Activated T-helper 1 cell treated with anti-CD3 and anti-CD28 coated beads, Interleukin-12 subunit alpha, Interleukin-12 subunit beta, Interleukin-2, Interleukin-4 antibody, amounts not matched to agents 30 ng/mL and 10 ng/mL and 1 ng/mL, durations not matched to agents 14 hours and 24 hours and 36 hours (primary cell): ENCODE measurements at regions not wholly inside any gene's neighbourhood (a gene's known extent, or its start where the extent isn't known, plus 50 kb on each side); places are given as distances from the start of the nearest gene placed in this dataset.

ENCODE experiments used
- DNase-seq: peaks from one replicate; pipeline ENCODE4 v3.0.0; 2021; ENCODE audit warnings: low spot score
- H3K27ac Mint-ChIP-seq: one replicate; pipeline ENCODE4 v1.8.0; 2021; ENCODE audit warnings: mild to moderate bottlenecking, mixed read lengths
- H3K27me3 Mint-ChIP-seq: one replicate; pipeline ENCODE4 v1.8.0; 2022; ENCODE audit warnings: mild to moderate bottlenecking, moderate library complexity, mixed read lengths; ENCODE audit not compliant: insufficient read depth
- H3K36me3 Mint-ChIP-seq: one replicate; pipeline ENCODE4 v1.8.0; 2021; ENCODE audit warnings: low read depth, mixed read lengths
- H3K4me1 Mint-ChIP-seq: one replicate; pipeline ENCODE4 v1.8.0; 2021; ENCODE audit warnings: low read depth, mixed read lengths
- H3K4me3 Mint-ChIP-seq: one replicate; pipeline ENCODE4 v1.8.0; 2021; ENCODE audit warnings: mild to moderate bottlenecking, moderate library complexity, mixed read lengths
- H3K9me3 Mint-ChIP-seq: one replicate; pipeline ENCODE4 v1.8.0; 2021; ENCODE audit warnings: mixed read lengths
- intact Hi-C: fragments of 100-400 bp; cut with micrococcal nuclease; formaldehyde crosslinking; loops from one replicate; pipeline ENCODE4 v1.15.1; 2024

DNA sequence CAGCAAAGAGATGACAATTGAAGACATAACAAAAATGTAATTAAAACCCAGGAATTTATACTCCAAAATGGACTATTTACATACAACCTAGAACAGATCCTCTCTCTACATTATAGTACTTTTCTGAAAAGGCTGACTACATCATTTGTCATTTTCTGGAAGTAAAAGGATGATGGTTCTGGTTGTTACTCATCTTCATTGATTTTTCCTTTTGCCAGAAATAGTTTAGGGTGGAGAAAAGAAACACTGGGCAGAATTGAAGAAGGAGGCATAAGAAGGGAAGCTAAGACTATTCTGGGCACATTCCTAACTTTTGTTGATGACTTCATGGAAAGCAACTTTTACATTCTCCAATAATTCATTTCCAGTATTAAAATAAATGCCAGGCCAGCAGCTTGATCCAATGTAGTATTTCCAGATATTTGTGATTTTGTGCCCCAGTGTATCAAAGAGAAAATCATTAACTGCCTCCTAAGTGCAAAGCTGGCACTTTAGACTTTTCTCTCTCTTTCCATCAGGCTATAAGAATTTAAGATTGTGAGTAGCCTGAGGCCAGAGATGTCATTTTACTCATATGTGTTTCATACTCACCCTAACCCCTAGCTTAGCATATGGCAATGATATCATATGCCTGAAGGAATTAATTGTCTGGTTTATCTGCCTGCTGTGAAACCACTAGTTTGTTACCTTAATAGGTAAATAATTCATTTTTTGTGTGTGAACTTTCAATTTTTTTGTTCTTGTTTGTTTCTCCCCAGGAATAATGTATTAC lies 369.5 kb upstream of the LYPLAL1 start:
- DNase-seq = no peak
- Mint-ChIP-seq H3K4me3 (no peak overlapping the region), H3K36me3 (no peaks in the 10 kb centered on the region), H3K27me3 (no peaks in the 10 kb centered on the region), H3K4me1 (no peaks in the 10 kb centered on the region), H3K9me3 (no peaks in the 10 kb centered on the region), H3K27ac (no peak overlapping the region)
- intact Hi-C loops = no loop called here

DNA sequence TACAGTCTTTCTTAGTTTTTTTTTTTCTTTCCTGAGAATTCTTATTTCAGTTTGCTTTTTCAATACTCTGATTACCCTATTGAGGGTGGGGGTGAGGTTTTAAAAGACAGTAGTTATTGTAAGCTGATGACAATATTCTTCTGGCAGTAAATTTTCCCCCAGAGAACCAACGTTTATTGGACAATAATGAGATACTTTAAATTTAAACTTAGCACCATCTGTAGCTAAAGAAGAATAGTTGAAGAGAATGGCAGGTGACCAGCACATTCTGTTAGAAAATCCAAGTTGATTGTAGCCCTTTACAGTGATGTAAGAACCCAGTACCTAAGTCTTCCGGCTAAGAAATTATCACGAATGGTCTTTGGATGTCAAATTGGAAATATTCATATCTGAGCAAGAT lies 364.6 kb upstream of the LYPLAL1 start:
- Mint-ChIP-seq H3K27me3 (no peaks in the 10 kb centered on the region), H3K4me3 (no peak overlapping the region), H3K4me1 (no peaks in the 10 kb centered on the region), H3K9me3 (no peaks in the 10 kb centered on the region), H3K27ac (no peak overlapping the region), H3K36me3 (no peaks in the 10 kb centered on the region)
- no peak for DNase-seq
- intact Hi-C loops = no loop called here

DNA sequence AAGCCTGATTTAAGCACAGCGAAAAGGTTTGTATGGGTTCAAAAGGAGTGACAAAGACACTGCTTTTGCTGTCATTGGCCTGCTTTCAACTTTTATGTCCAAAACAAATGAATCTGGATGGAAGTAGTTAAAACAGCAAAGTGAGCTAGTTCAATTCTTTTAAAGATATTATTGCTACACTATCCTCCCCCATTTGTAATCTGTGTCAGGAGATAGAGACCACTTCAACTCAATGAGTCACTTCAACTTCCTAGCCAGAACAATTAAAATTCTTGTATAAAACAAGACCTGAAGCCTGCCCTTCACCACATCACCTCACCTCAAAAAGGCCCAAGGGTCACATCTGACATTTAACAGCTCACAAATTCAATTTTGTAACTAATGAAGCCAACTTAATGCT lies 364.1 kb upstream of the LYPLAL1 start:
- H3K9me3 Mint-ChIP-seq = no peaks in the 10 kb centered on the region
- H3K36me3 Mint-ChIP-seq = no peaks in the 10 kb centered on the region
- no peak overlapping the region for H3K4me3 Mint-ChIP-seq
- no peak for DNase-seq
- H3K27ac Mint-ChIP-seq = no peak overlapping the region
- no peaks in the 10 kb centered on the region for H3K27me3 Mint-ChIP-seq
- H3K4me1 Mint-ChIP-seq = no peaks in the 10 kb centered on the region
- intact Hi-C loops = no loop called here

DNA sequence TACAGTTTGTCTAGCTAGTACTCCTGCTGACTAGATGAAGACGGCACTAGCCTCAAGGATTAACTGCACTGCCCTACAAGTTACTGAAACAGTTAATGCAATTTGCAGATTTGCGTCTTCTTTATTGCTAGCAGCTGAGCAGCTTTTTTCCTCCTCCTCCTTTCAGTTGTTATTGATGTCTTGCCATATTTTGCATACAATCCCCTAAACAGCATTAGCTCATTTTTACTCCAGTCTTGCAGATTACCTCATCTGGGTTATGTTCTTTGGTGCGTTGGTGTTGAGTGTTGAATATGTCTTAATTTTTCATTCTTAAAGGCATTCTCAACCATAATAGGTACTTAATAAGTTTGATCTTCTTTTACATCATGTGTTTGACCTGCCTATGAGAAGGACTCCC lies 363.4 kb upstream of the LYPLAL1 start:
- no peak for DNase-seq
- Mint-ChIP-seq H3K4me1 (no peaks in the 10 kb centered on the region), H3K4me3 (no peak overlapping the region), H3K27me3 (no peaks in the 10 kb centered on the region), H3K36me3 (no peaks in the 10 kb centered on the region), H3K9me3 (no peaks in the 10 kb centered on the region), H3K27ac (no peak overlapping the region)
- intact Hi-C loops = no loop called here

DNA sequence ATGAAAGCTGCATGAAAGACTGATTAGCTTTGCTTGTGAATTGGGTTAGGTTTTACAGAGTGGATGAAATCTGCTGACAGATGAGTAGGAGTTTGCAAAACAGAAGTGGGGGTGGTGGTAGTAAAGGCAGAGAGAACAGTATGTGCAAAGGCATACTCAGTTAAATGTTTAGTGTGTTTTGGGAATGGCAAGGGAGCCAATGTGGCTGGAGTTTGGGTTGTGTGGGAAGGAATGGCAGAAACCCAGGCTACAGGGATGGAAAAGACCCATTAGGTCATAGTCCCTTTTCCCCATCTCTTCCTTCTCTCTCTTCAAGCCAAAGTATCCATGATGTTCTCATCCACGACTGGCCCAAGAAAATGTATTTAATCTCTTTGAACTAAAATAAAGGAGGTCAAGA lies 362.2 kb upstream of the LYPLAL1 start:
- Mint-ChIP-seq H3K27ac (no peak overlapping the region), H3K4me3 (no peak overlapping the region), H3K9me3 (no peaks in the 10 kb centered on the region), H3K27me3 (no peaks in the 10 kb centered on the region), H3K4me1 (no peaks in the 10 kb centered on the region), H3K36me3 (no peaks in the 10 kb centered on the region)
- intact Hi-C loops = no loop called here
- no peak for DNase-seq

DNA sequence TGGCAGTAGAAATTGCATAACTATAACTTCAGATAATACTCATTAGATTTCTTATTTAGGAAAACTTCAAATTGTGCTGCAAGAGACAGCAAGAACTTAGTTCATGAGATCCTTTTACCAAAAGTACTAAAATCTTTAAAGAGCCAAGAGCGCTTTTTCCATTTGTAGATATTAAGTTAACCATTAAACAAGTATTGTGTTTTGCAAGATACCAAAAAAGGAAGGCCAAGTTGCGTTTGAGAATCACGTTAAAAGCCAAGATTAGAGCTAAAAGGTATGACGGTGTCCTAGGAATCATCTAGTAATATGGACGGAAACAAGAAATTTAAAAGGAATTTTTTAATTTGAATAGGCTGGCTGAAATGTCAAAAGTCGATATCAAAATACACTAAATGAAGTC lies 361.3 kb upstream of the LYPLAL1 start:
- H3K36me3 Mint-ChIP-seq = no peaks in the 10 kb centered on the region

DNA sequence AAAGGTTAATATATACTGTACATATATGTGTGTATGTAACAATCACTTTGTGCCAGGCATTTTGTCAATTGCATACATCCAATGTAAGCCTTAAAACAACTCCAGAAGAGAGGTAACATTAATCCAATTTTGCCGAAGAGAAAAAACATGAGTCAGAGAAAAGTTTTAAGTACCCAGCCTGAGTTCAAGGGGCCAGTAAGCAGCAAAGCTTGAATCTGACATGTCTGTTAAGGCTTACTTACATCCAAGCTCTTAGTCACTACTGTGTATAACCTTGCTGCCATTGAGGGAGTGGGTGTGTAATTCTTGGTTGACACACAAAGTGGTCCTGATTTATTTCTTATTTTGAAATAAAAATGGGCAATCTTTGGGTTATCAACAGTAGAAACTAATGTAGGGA lies 360.4 kb upstream of the LYPLAL1 start:
- Mint-ChIP-seq H3K9me3 (no peaks in the 10 kb centered on the region), H3K36me3 (no peaks in the 10 kb centered on the region), H3K27ac (no peak overlapping the region), H3K4me1 (no peaks in the 10 kb centered on the region), H3K27me3 (no peaks in the 10 kb centered on the region), H3K4me3 (no peak overlapping the region)
- no peak for DNase-seq
- intact Hi-C loops = no loop called here

More for the DNA sequence above, 361.3 kb upstream of the LYPLAL1 start:
- no peak for DNase-seq
- no peaks in the 10 kb centered on the region for H3K4me1 Mint-ChIP-seq
- H3K4me3 Mint-ChIP-seq = no peak overlapping the region
- no peak overlapping the region for H3K27ac Mint-ChIP-seq
- intact Hi-C loops = no loop called here
- H3K9me3 Mint-ChIP-seq = no peaks in the 10 kb centered on the region
- no peaks in the 10 kb centered on the region for H3K27me3 Mint-ChIP-seq

DNA sequence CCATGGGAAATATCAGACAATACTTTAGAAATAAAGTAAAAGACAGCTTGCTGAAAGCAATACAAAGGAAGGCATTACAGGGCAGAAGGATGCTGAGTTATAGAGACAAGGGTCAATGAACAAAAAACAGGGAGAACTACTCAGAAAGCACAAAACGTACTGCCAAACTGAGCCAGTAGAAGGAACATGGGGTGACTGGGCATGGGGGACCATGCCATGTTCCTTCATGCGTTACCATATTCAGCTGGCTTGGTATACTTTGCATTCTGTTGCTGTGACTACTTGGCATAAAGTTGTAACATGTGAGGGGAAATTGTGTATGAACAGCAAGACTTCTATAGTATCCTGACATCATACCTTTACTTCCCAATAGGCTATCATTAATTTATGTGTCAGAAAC lies 358.6 kb upstream of the LYPLAL1 start:
- no peaks in the 10 kb centered on the region for H3K36me3 Mint-ChIP-seq
- intact Hi-C loops = no loop called here
- H3K9me3 Mint-ChIP-seq = no peaks in the 10 kb centered on the region
- no peak overlapping the region for H3K27ac Mint-ChIP-seq
- H3K4me3 Mint-ChIP-seq = no peak overlapping the region
- no peaks in the 10 kb centered on the region for H3K4me1 Mint-ChIP-seq
- H3K27me3 Mint-ChIP-seq = no peaks in the 10 kb centered on the region
- DNase-seq = no peak

DNA sequence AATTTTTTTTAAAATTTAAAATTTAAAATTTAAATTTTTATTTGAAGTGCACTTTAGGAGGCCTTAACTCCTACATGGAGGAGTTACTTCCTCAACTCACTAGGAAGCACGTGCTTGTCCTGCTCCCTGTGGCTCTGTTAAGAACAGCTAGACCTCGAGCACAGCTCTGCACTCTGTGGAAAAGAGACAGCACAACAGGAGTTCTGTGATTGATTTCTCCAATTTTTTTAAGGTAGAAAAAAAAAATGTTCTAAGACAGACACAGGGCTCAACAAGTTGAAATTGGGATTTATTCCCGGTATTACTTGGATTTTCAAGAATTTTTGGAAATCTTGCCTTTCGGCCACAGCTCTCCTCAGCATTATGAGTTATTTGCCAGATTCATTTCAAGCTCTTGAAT lies 356.6 kb upstream of the LYPLAL1 start:
- no peak overlapping the region for H3K4me3 Mint-ChIP-seq
- intact Hi-C loops = no loop called here
- no peaks in the 10 kb centered on the region for H3K36me3 Mint-ChIP-seq
- no peaks in the 10 kb centered on the region for H3K4me1 Mint-ChIP-seq
- no peak for DNase-seq
- no peaks in the 10 kb centered on the region for H3K27me3 Mint-ChIP-seq
- H3K27ac Mint-ChIP-seq = no peak overlapping the region
- no peaks in the 10 kb centered on the region for H3K9me3 Mint-ChIP-seq

DNA sequence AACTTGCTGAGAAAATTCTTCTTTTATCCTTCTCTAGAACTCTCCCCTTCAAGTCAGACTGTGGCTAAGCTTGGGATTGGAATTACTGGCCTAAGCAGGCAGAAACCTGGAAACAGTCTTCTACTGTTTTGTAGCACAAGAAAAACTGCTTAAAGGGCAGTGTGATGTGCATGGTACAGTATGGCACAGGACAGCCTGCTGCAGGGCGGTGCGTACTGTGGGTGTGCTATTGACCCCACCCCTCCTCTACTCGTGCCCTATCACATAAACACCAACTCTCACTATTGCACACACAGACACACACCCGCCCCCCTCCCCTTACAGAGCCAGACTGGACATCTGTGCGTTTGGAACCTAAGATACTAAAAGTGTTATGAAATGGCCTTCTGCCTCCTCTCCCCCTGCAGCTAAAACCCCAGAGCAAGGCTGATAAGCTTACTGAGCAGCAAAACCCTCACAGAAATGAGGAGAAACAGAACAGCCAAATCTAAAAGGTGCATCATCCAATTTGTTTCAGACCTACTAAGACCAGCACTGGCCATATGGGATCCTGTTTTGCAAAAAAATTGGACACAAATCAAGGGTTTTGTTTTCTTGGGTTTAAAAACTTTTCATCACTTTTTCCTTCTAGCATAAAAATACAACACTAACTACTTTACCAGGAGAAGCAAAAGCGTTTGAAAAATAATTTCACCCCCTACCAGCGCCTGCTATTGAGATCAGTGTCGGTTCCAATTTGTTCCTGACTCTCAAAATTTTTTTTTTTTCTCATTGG lies 355.8 kb upstream of the LYPLAL1 start:
- no peaks in the 10 kb centered on the region for H3K4me1 Mint-ChIP-seq

DNA sequence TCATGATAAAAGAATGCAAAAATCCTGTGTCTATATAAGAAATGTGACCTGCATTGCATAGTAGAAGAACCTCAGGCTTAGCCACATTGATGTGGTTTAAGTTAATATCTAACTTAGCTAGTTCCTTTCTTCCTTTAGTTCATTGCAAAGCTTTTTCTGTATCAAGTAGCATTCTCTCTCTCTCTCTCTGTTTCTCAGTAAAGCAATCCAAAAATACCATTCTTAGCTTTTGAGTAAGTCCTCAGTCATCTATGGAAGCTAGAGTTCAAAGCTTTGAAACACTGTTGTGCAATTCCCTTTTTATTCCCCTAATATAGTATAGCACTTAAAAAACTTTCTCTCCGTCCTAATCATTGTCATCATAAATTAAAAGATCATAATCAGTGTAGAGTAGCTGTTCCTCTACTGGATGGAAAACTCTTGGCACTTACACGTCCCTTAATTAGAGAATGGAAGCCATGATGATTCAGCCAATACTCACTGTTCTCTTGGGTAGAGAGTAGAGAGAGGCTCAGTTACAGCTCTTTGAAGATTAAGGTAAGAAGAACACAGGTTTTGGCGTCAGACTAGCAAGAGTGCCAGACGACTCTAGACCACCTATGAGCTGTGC lies 350.3 kb upstream of the LYPLAL1 start:
- DNase-seq = no peak

More for the DNA sequence above, 355.8 kb upstream of the LYPLAL1 start:
- Mint-ChIP-seq H3K27ac (no peak overlapping the region), H3K4me3 (no peak overlapping the region), H3K27me3 (no peaks in the 10 kb centered on the region), H3K9me3 (no peaks in the 10 kb centered on the region), H3K36me3 (no peaks in the 10 kb centered on the region)
- DNase-seq = no peak
- intact Hi-C loops = no loop called here

DNA sequence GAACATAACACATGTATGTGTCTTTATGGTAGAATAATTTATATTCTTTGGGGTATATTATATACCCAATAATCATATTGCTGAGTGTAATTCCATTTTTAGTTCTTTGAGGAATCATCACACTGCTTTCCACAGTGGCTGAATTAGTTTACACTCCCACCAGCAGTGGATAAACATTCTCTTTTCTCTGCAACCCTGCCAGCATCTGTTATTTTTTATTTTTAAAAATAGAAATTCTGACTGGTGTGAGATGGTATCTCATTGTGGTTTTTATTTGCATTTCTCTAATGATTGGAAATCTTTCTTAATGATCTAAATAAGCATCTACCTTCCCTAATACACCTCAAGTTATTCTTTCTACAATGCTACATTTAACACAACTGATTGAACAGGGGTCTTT lies 346.2 kb upstream of the LYPLAL1 start:
- H3K4me3 Mint-ChIP-seq = no peak overlapping the region
- H3K27me3 Mint-ChIP-seq = no peaks in the 10 kb centered on the region
- DNase-seq = no peak
- intact Hi-C loops = no loop called here
- H3K9me3 Mint-ChIP-seq = no peaks in the 10 kb centered on the region
- no peak overlapping the region for H3K27ac Mint-ChIP-seq
- no peaks in the 10 kb centered on the region for H3K4me1 Mint-ChIP-seq
- no peaks in the 10 kb centered on the region for H3K36me3 Mint-ChIP-seq

More for the DNA sequence above, 350.3 kb upstream of the LYPLAL1 start:
- intact Hi-C loops = no loop called here
- Mint-ChIP-seq H3K27ac (no peak overlapping the region), H3K9me3 (no peaks in the 10 kb centered on the region), H3K4me3 (no peak overlapping the region), H3K27me3 (no peaks in the 10 kb centered on the region), H3K36me3 (no peaks in the 10 kb centered on the region), H3K4me1 (no peaks in the 10 kb centered on the region)

DNA sequence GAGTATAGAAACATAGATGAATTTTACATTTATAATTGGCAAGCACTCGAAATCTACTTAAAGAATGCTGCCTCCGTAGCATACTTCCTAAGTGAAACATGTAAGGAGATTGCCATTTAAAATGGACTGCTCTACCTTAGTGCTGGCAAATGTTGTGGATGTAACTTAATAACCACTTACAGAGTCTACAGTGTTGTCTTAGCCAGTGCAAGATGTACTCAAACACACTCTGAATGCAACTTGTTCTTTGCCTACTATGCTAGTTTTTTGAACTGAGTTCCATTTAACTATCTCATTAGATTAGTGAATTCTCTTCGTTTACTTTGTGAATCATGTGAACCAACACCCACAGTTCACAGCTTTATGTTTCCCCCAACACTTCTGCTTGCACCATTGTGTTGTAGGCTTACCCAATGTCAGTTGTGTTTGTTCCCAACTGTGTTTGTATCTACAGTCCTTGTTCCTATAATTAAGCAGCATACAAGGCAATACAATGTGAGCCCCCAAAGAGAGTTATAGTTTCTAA lies 345.5 kb upstream of the LYPLAL1 start:
- H3K27me3 Mint-ChIP-seq = no peaks in the 10 kb centered on the region
- no peak overlapping the region for H3K27ac Mint-ChIP-seq
- H3K9me3 Mint-ChIP-seq = no peaks in the 10 kb centered on the region
- no peak overlapping the region for H3K4me3 Mint-ChIP-seq
- H3K36me3 Mint-ChIP-seq = no peaks in the 10 kb centered on the region
- intact Hi-C loops = no loop called here
- no peaks in the 10 kb centered on the region for H3K4me1 Mint-ChIP-seq
- DNase-seq = no peak
